ENCODE measurements at regions not wholly inside any gene's neighbourhood (a gene's known extent, or its start where the extent isn't known, plus 50 kb on each side); places are given as distances from the start of the nearest gene placed in this dataset.
A peak's percentile ranks its signal among the peaks of the same experiment; 100 is the strongest.

GRCh38 chr3:117238806-117239205 is 529.2 kb downstream of the TUSC7 start:
- no peak for DNase-seq (ENCODE audit: low read depth)
- no peak for TF ChIP-seq CTCF (conservative IDR thresholded peaks at IDR 0.05; ENCODE audit: low read depth, low read length)
- H3K4me3 ChIP-seq (ENCODE audit: low read length): no peak overlapping the region

GRCh38 chr3:117243657-117244056 is 534.1 kb downstream of the TUSC7 start:
- H3K4me3 ChIP-seq (ENCODE audit: low read length): no peak overlapping the region
- no peak for TF ChIP-seq CTCF (conservative IDR thresholded peaks at IDR 0.05; ENCODE audit: low read depth, low read length)
- no peak for DNase-seq (ENCODE audit: low read depth)

- H3K4me3 ChIP-seq (ENCODE audit: low read length): no peak overlapping the region
- no peak for TF ChIP-seq CTCF (conservative IDR thresholded peaks at IDR 0.05; ENCODE audit: low read depth, low read length)
- no peak for DNase-seq (ENCODE audit: low read depth)
Measured at GRCh38 chr3:117246771-117247555, 537.4 kb downstream of the TUSC7 start.

GRCh38 chr3:117248153-117248552 is 538.6 kb downstream of the TUSC7 start:
- TF ChIP-seq CTCF (conservative IDR thresholded peaks at IDR 0.05; ENCODE audit: low read depth, low read length): no peak

GRCh38 chr3:117252208-117252607 is 542.6 kb downstream of the TUSC7 start:
- peak; percentile 10 for DNase-seq (ENCODE audit: low read depth)
- no peak overlapping the region for H3K4me3 ChIP-seq (ENCODE audit: low read length)
- TF ChIP-seq CTCF (conservative IDR thresholded peaks at IDR 0.05; ENCODE audit: low read depth, low read length): no peak

More at GRCh38 chr3:117248153-117248552, 538.6 kb downstream of the TUSC7 start:
- no peak for DNase-seq (ENCODE audit: low read depth)
- no peak overlapping the region for H3K4me3 ChIP-seq (ENCODE audit: low read length)

- H3K4me3 ChIP-seq (ENCODE audit: low read length): no peak overlapping the region
- DNase-seq (ENCODE audit: low read depth): no peak
- TF ChIP-seq CTCF (conservative IDR thresholded peaks at IDR 0.05; ENCODE audit: low read depth, low read length): no peak
Measured at GRCh38 chr3:117252651-117253050, 543.1 kb downstream of the TUSC7 start.

GRCh38 chr3:117253636-117254035 is 544.1 kb downstream of the TUSC7 start:
- H3K4me3 ChIP-seq (ENCODE audit: low read length): no peak overlapping the region
- no peak for TF ChIP-seq CTCF (conservative IDR thresholded peaks at IDR 0.05; ENCODE audit: low read depth, low read length)
- DNase-seq (ENCODE audit: low read depth): no peak
